GM21390 (cell line): ENCODE measurements at regions not wholly inside any gene's neighbourhood (a gene's known extent, or its start where the extent isn't known, plus 50 kb on each side); places are given as distances from the start of the nearest gene placed in this dataset.

Experiments
- ATAC-seq: cut with Tn5 transposase; IDR thresholded peaks from one replicate; pipeline ENCODE4 v1.9.1; 2021; ENCODE audit not compliant: unreplicated experiment

GRCh38 chr2:19785867-19786266 is 115.9 kb downstream of the TTC32 start:
- no peak for ATAC-seq

- no peak for ATAC-seq
These were observed 116.3 kb downstream of the TTC32 start for GRCh38 chr2:19785447-19785846.

- ATAC-seq, result no peak
These were observed 117.3 kb downstream of the TTC32 start for GRCh38 chr2:19784456-19784855.

GRCh38 chr2:19783935-19784334 is 117.8 kb downstream of the TTC32 start:
- ATAC-seq, result no peak

- ATAC-seq, result no peak
These were observed 124.8 kb downstream of the TTC32 start for GRCh38 chr2:19776941-19777514.

GRCh38 chr2:19775838-19776237 is 125.9 kb downstream of the TTC32 start:
- ATAC-seq, result no peak

- ATAC-seq, result no peak
These were observed 126.5 kb downstream of the TTC32 start for GRCh38 chr2:19775315-19775714.

- ATAC-seq, result no peak
These were observed 127.0 kb downstream of the TTC32 start for GRCh38 chr2:19774805-19775176.

GRCh38 chr2:19772981-19773380 is 128.8 kb downstream of the TTC32 start:
- no peak for ATAC-seq

GRCh38 chr2:19769513-19769912 is 132.3 kb downstream of the TTC32 start:
- no peak for ATAC-seq

GRCh38 chr2:19767899-19768298 is 133.9 kb downstream of the TTC32 start:
- ATAC-seq, result no peak

- no peak for ATAC-seq
These were observed 136.8 kb downstream of the TTC32 start for GRCh38 chr2:19764998-19765397.

GRCh38 chr2:19763731-19764130 is 138.1 kb downstream of the TTC32 start:
- ATAC-seq, result no peak

GRCh38 chr2:19762959-19763605 is 138.7 kb downstream of the TTC32 start:
- no peak for ATAC-seq

GRCh38 chr2:19762142-19762541 is 139.6 kb downstream of the TTC32 start:
- no peak for ATAC-seq

- no peak for ATAC-seq
These were observed 141.9 kb downstream of the TTC32 start for GRCh38 chr2:19759880-19760279.

GRCh38 chr2:19758658-19759057 is 143.1 kb downstream of the TTC32 start:
- no peak for ATAC-seq

GRCh38 chr2:19757586-19757985 is 144.2 kb downstream of the TTC32 start:
- no peak for ATAC-seq

- no peak for ATAC-seq
These were observed 146.9 kb downstream of the TTC32 start for GRCh38 chr2:19754907-19755306.

GRCh38 chr2:19753818-19754217 is 148.0 kb downstream of the TTC32 start:
- no peak for ATAC-seq

GRCh38 chr2:19753314-19753713 is 148.5 kb downstream of the TTC32 start:
- ATAC-seq, result no peak

- ATAC-seq, result no peak
These were observed 149.3 kb downstream of the TTC32 start for GRCh38 chr2:19752500-19752899.

- ATAC-seq, result no peak
These were observed 150.2 kb downstream of the TTC32 start for GRCh38 chr2:19751631-19752030.
